ENCODE measurements at regions not wholly inside any gene's neighbourhood (a gene's known extent, or its start where the extent isn't known, plus 50 kb on each side); places are given as distances from the start of the nearest gene placed in this dataset.

DNA sequence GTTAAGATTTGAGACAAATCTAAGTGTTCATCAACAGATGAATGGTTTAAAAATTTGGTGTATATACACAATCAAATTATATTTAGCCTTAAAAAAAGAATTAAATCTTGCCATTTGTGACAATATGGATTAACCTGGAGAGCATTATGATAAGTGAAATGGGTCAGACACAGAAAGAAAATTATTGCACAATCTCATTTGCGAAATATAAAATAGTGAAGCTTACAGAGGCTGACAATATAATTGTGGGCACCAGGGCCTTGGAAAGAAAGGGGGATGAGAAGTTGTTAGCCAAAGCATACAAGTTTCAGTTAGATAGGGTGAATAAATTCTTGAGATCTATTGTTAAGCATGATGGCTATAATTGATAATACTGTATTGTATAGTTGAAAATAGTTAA, 883.0 kb downstream of the TECRL start:
- no peak for FAIRE-seq
- no peak for DNase-seq
- no peak overlapping the region for H3K9ac ChIP-seq (ENCODE audit: low read length in 3 of 3)
- TF ChIP-seq, protein P1, sequence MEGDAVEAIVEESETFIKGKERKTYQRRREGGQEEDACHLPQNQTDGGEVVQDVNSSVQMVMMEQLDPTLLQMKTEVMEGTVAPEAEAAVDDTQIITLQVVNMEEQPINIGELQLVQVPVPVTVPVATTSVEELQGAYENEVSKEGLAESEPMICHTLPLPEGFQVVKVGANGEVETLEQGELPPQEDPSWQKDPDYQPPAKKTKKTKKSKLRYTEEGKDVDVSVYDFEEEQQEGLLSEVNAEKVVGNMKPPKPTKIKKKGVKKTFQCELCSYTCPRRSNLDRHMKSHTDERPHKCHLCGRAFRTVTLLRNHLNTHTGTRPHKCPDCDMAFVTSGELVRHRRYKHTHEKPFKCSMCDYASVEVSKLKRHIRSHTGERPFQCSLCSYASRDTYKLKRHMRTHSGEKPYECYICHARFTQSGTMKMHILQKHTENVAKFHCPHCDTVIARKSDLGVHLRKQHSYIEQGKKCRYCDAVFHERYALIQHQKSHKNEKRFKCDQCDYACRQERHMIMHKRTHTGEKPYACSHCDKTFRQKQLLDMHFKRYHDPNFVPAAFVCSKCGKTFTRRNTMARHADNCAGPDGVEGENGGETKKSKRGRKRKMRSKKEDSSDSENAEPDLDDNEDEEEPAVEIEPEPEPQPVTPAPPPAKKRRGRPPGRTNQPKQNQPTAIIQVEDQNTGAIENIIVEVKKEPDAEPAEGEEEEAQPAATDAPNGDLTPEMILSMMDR (IDR thresholded peaks at IDR 0.05; ENCODE audit: borderline replicate concordance, extremely low read depth, insufficient read depth), result no peak
- H3K27ac ChIP-seq (ENCODE audit: low read depth in 2 of 2, low read length in 2 of 2), result no peak overlapping the region
- H3K9me3 ChIP-seq (ENCODE audit: control insufficient read depth in 2 of 3, insufficient read depth in 1 of 3, low read length in 3 of 3), result peaks cover 0 to 6% (median 0%) of the 10 kb centered on the region in 3 donors
- no peaks in the 10 kb centered on the region for H3K36me3 ChIP-seq (ENCODE audit: control insufficient read depth in 2 of 3, insufficient read depth in 3 of 3, low read length in 3 of 3)
- no peaks in the 10 kb centered on the region for H3K4me1 ChIP-seq (ENCODE audit: control insufficient read depth in 2 of 3, insufficient read depth in 2 of 3, low read depth in 1 of 3, low read length in 3 of 3)
- intact Hi-C loops (cut with DNase I), result no loop called here
- no peaks in the 10 kb centered on the region for H3K27me3 ChIP-seq (ENCODE audit: control insufficient read depth, insufficient read depth, low read length)
- H3K4me3 ChIP-seq (ENCODE audit: low read length in 3 of 3), result no peak overlapping the region

DNA sequence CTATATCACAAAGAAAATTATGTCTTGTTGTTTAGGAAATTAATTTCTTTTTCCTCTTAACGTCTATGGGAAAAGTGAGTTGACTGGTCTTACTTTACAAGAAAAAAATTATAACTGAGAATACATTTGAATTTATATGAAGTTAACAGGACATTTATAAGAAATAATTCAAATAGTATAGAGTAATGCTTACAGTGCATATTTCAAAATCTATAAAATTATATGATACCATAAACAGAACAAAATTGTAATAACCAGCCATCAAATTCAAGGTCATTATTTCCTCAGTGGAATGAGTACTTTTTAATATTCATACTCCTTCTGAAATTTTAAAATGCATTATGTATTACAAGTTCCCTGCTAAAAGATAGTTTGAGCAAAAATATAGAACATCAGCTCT, 884.5 kb downstream of the TECRL start:
- TF ChIP-seq, protein P1 (IDR thresholded peaks at IDR 0.05; ENCODE audit: borderline replicate concordance, extremely low read depth, insufficient read depth), result no peak
- Histone ChIP-seq H3K36me3 (ENCODE audit: control insufficient read depth in 2 of 3, insufficient read depth in 3 of 3, low read length in 3 of 3) (no peaks in the 10 kb centered on the region), H3K27ac (ENCODE audit: low read depth in 2 of 2, low read length in 2 of 2) (no peak overlapping the region), H3K4me3 (ENCODE audit: low read length in 3 of 3) (no peak overlapping the region), H3K27me3 (ENCODE audit: control insufficient read depth, insufficient read depth, low read length) (no peaks in the 10 kb centered on the region), H3K9ac (ENCODE audit: low read length in 3 of 3) (no peak overlapping the region), H3K4me1 (ENCODE audit: control insufficient read depth in 2 of 3, insufficient read depth in 2 of 3, low read depth in 1 of 3, low read length in 3 of 3) (no peaks in the 10 kb centered on the region), H3K9me3 (ENCODE audit: control insufficient read depth in 2 of 3, insufficient read depth in 1 of 3, low read length in 3 of 3) (peaks cover 0 to 8% (median 0%) of the 10 kb centered on the region in 3 donors)
- intact Hi-C loops (cut with DNase I), result no loop called here
- DNase-seq (no peak), FAIRE-seq (no peak)

DNA sequence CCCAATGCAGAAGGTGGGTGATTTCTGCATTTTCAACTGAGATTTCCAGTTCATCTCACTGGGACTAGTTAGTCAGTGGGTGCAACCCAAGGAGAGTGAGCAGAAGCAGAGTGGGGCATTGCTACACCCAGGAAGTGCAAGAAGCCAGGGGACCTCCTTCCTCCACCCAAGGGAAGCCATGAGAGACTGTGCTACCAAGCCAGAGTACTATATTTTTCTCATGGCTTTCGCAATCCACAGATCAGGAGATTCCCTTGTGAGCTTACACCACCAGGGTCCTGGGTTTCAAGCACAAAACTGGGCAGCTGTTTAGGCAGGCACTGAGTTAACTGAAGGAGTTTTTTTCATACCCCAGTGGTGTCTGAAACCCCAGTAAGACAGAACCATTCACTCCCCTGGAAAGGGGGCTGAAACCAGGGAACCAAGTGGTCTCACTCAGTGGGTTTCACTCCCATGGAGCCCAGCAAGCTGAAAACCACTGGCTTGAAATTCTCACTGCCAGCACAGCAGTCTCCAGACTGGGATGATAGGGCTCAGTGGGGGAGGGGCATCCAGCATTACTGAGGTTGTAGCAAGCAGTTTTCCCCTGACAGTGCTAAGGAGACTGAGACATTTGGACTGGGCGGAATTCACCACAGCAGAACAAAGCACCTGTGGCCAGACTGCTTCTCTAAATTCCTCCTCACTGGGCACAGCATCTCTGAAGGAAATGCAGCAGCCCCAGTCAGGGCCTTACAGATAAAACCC, 903.4 kb downstream of the TECRL start:
- no peak for FAIRE-seq
- Histone ChIP-seq H3K27ac (ENCODE audit: low read depth in 2 of 2, low read length in 2 of 2) (no peak overlapping the region), H3K9ac (ENCODE audit: low read length in 3 of 3) (no peak overlapping the region), H3K27me3 (ENCODE audit: control insufficient read depth, insufficient read depth, low read length) (no peaks in the 10 kb centered on the region), H3K36me3 (ENCODE audit: control insufficient read depth in 2 of 3, insufficient read depth in 3 of 3, low read length in 3 of 3) (no peaks in the 10 kb centered on the region), H3K4me3 (ENCODE audit: low read length in 3 of 3) (no peak overlapping the region), H3K9me3 (ENCODE audit: control insufficient read depth in 2 of 3, insufficient read depth in 1 of 3, low read length in 3 of 3) (peaks cover 0 to 3% (median 0%) of the 10 kb centered on the region in 3 donors), H3K4me1 (ENCODE audit: control insufficient read depth in 2 of 3, insufficient read depth in 2 of 3, low read depth in 1 of 3, low read length in 3 of 3) (no peaks in the 10 kb centered on the region)
- TF ChIP-seq, protein P1 (IDR thresholded peaks at IDR 0.05; ENCODE audit: borderline replicate concordance, extremely low read depth, insufficient read depth), result no peak
- intact Hi-C loops (cut with DNase I), result no loop called here
- DNase-seq, result no peak
